Vagina (tissue), 2 donors: ENCODE measurements at regions not wholly inside any gene's neighbourhood (a gene's known extent, or its start where the extent isn't known, plus 50 kb on each side); places are given as distances from the start of the nearest gene placed in this dataset.

Experiments used
- POLR2A ChIP-seq, 2 donors: fragments of 450-650 bp; IDR thresholded peaks; one replicate each; pipeline ENCODE4 v1.6.1; 2017; ENCODE audit warnings: antibody characterized with exemption in 2 of 2, mild to moderate bottlenecking in 2 of 2, moderate library complexity in 2 of 2
- TF ChIP-seq, protein P1 (sequence below), 3 experiments: fragments of 450-650 bp in 2 of 3; fragments of 200-600 bp in 1 of 3; sonication (generic) in 1 of 3; IDR thresholded peaks; one replicate each; pipeline ENCODE4 v1.5.1; 2017 to 2019; ENCODE audit warnings: antibody characterized with exemption in 3 of 3, mild to moderate bottlenecking in 2 of 3, moderate library complexity in 2 of 3

DNA sequence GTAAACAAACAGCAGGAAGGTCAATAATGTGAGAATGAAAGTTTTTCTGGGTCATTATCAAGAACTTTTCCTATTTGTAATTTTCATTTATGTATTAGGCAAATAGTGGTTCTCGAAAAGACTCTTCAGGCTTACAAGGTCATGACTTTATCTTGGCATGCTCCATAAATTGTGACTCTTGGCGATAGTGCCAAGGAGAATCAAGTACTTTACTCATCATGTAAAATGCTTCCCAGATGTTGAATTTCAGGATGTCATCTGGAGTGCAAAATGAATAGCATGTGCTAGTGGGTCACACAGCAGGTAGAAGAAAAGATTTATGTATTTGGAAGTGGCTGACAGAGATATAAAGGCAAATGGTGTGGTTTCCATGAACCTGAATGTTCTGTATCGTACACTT lies 1492.7 kb upstream of the PCDH20 start:
- TF ChIP-seq, protein P1, sequence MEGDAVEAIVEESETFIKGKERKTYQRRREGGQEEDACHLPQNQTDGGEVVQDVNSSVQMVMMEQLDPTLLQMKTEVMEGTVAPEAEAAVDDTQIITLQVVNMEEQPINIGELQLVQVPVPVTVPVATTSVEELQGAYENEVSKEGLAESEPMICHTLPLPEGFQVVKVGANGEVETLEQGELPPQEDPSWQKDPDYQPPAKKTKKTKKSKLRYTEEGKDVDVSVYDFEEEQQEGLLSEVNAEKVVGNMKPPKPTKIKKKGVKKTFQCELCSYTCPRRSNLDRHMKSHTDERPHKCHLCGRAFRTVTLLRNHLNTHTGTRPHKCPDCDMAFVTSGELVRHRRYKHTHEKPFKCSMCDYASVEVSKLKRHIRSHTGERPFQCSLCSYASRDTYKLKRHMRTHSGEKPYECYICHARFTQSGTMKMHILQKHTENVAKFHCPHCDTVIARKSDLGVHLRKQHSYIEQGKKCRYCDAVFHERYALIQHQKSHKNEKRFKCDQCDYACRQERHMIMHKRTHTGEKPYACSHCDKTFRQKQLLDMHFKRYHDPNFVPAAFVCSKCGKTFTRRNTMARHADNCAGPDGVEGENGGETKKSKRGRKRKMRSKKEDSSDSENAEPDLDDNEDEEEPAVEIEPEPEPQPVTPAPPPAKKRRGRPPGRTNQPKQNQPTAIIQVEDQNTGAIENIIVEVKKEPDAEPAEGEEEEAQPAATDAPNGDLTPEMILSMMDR (IDR thresholded peaks at IDR 0.05) = no peak
- no peak for TF ChIP-seq POLR2A (IDR thresholded peaks at IDR 0.05)
